GM23338 (cell line): ENCODE measurements at regions not wholly inside any gene's neighbourhood (a gene's known extent, or its start where the extent isn't known, plus 50 kb on each side); places are given as distances from the start of the nearest gene placed in this dataset.

Experiments used
- ATAC-seq: fragments of 200-7000 bp; cut with Tn5 transposase; 3 replicates; pipeline ENCODE4 v1.9.1; 2020
- DNase-seq: peaks from one replicate; pipeline ENCODE4 v3.0.0-alpha.2; 2015; ENCODE audit warnings: low spot score
- H2AFZ ChIP-seq: fragments of 200-600 bp; sonication (generic); 2 replicates; pipeline ENCODE4 v1.8.0; 2016; ENCODE audit warnings: antibody characterized with exemption, mild to moderate bottlenecking, moderate library complexity
- H3F3A ChIP-seq: fragments of 200-600 bp; sonication (generic); replicated peaks from 2 replicates; pipeline ENCODE4 v1.8.0; 2017; ENCODE audit warnings: antibody characterized with exemption, mixed run types, low read depth
- H3K27ac ChIP-seq: fragments of 200-600 bp; sonication (generic); 2 replicates; pipeline ENCODE4 v1.6.1; 2016; ENCODE audit warnings: low read depth
- H3K27me3 ChIP-seq: fragments of 200-600 bp; sonication (generic); 2 replicates; pipeline ENCODE4 v1.8.0; 2016; ENCODE audit warnings: mild to moderate bottlenecking, mixed run types, moderate library complexity; ENCODE audit not compliant: insufficient read depth
- H3K36me3 ChIP-seq: fragments of 200-600 bp; sonication (generic); 2 replicates; pipeline ENCODE4 v1.8.0; 2016; ENCODE audit warnings: mild to moderate bottlenecking; ENCODE audit not compliant: insufficient read depth
- H3K4me1 ChIP-seq: fragments of 200-600 bp; sonication (generic); 2 replicates; pipeline ENCODE4 v1.8.0; 2016; ENCODE audit warnings: mild to moderate bottlenecking, moderate library complexity; ENCODE audit not compliant: insufficient read depth
- H3K4me2 ChIP-seq: fragments of 200-600 bp; sonication (generic); 2 replicates; pipeline ENCODE4 v1.7.1; 2017; ENCODE audit warnings: mixed run types
- H3K4me3 ChIP-seq: fragments of 200-600 bp; sonication (generic); 2 replicates; pipeline ENCODE4 v1.6.1; 2016; ENCODE audit warnings: mixed run types
- H3K79me2 ChIP-seq: fragments of 200-600 bp; sonication (generic); replicated peaks from 2 replicates; pipeline ENCODE4 v1.8.0; 2017; ENCODE audit warnings: mild to moderate bottlenecking; ENCODE audit not compliant: insufficient read depth
- H3K9me2 ChIP-seq: fragments of 200-600 bp; sonication (generic); 2 replicates; pipeline ENCODE4 v1.8.0; 2017; ENCODE audit not compliant: insufficient read depth
- H4K20me1 ChIP-seq: fragments of 200-600 bp; sonication (generic); replicated peaks from 2 replicates; pipeline ENCODE4 v1.8.0; 2017; ENCODE audit warnings: mild to moderate bottlenecking; ENCODE audit not compliant: insufficient read depth
- H3K27ac Mint-ChIP-seq: 2 replicates; pipeline ENCODE4 v1.8.0; 2020; ENCODE audit warnings: inconsistent platforms, mild to moderate bottlenecking, moderate library complexity, mixed read lengths
- H3K27me3 Mint-ChIP-seq: 3 replicates; pipeline ENCODE4 v1.8.0; 2022; ENCODE audit warnings: low read depth, mild to moderate bottlenecking, moderate library complexity, mixed read lengths, inconsistent platforms; ENCODE audit not compliant: insufficient read depth, poor library complexity
- H3K36me3 Mint-ChIP-seq: 3 replicates; pipeline ENCODE4 v1.8.0; 2021; ENCODE audit warnings: low read depth, mild to moderate bottlenecking, inconsistent platforms, moderate library complexity, mixed read lengths
- H3K4me1 Mint-ChIP-seq: 3 replicates; pipeline ENCODE4 v1.8.0; 2020; ENCODE audit warnings: mild to moderate bottlenecking, inconsistent platforms, mixed read lengths
- H3K4me3 Mint-ChIP-seq: 3 replicates; pipeline ENCODE4 v1.8.0; 2021; ENCODE audit warnings: moderate library complexity, mild to moderate bottlenecking, inconsistent platforms, mixed read lengths
- H3K9me3 Mint-ChIP-seq: 3 replicates; pipeline ENCODE4 v1.8.0; 2020; ENCODE audit warnings: moderate library complexity, mild to moderate bottlenecking, inconsistent platforms, mixed read lengths
- CREB1 ChIP-seq: fragments of 250-450 bp; sonication (Bioruptor Pico); IDR thresholded peaks from 2 replicates; pipeline ENCODE4 v1.5.0; 2020; ENCODE audit warnings: low read depth, mild to moderate bottlenecking, moderate library complexity
- EZH2 ChIP-seq: fragments of 200-600 bp; sonication (generic); IDR thresholded peaks from one replicate; pipeline ENCODE4 v1.8.0; 2017; ENCODE audit warnings: antibody characterized with exemption, mild to moderate bottlenecking, low read depth; ENCODE audit not compliant: unreplicated experiment
- EZH2phosphoT487 ChIP-seq: fragments of 200-600 bp; sonication (generic); IDR thresholded peaks from one replicate; pipeline ENCODE4 v1.8.1; 2018; ENCODE audit warnings: antibody characterized with exemption; ENCODE audit not compliant: unreplicated experiment
- JUNB ChIP-seq: IDR thresholded peaks from one replicate; pipeline ENCODE4 v1.6.1; 2016; ENCODE audit warnings: antibody characterized with exemption; ENCODE audit not compliant: unreplicated experiment
- NANOG ChIP-seq: IDR thresholded peaks from 2 replicates; pipeline ENCODE4 v1.6.1; 2016; ENCODE audit warnings: antibody characterized with exemption, borderline replicate concordance
- POLR2AphosphoS5 ChIP-seq: IDR thresholded peaks from 2 replicates; pipeline ENCODE4 v1.6.1; 2016; ENCODE audit warnings: antibody characterized with exemption, low read depth
- STAT1 ChIP-seq: IDR thresholded peaks from one replicate; pipeline ENCODE4 v1.6.1; 2016; ENCODE audit warnings: antibody characterized with exemption; ENCODE audit not compliant: unreplicated experiment
- ZNF114 ChIP-seq: fragments of 250-450 bp; sonication (Bioruptor Pico); IDR thresholded peaks from 2 replicates; pipeline ENCODE4 v1.5.0; 2020; ENCODE audit warnings: mild to moderate bottlenecking, moderate library complexity
- ZNF331 ChIP-seq: fragments of 250-450 bp; sonication (Bioruptor Pico); IDR thresholded peaks from 2 replicates; pipeline ENCODE4 v1.5.0; 2020; ENCODE audit warnings: low read depth, mild to moderate bottlenecking, moderate library complexity
- TF ChIP-seq, protein P1 (sequence below), 2 experiments: fragments of 200-600 bp in 1 of 2; sonication (generic) in 1 of 2; conservative IDR thresholded peaks; 2 replicates each; pipeline versions ENCODE4 v1.5.1 to v1.6.1; 2016 to 2017; ENCODE audit warnings: antibody characterized with exemption in 2 of 2, low read depth in 2 of 2, mild to moderate bottlenecking in 2 of 2, moderate library complexity in 1 of 2
- TF ChIP-seq, protein P2 (sequence below): fragments of 250-450 bp; sonication (Bioruptor Pico); IDR thresholded peaks from 2 replicates; pipeline ENCODE4 v1.5.0; 2020; ENCODE audit warnings: mild to moderate bottlenecking, moderate library complexity
- TF ChIP-seq, protein P3 (sequence below): IDR thresholded peaks from 2 replicates; pipeline ENCODE4 v1.6.1; 2016; ENCODE audit warnings: antibody characterized with exemption
- TF ChIP-seq, protein P4 (sequence below): IDR thresholded peaks from one replicate; pipeline ENCODE4 v1.6.1; 2018; ENCODE audit warnings: antibody characterized with exemption; ENCODE audit not compliant: unreplicated experiment

DNA sequence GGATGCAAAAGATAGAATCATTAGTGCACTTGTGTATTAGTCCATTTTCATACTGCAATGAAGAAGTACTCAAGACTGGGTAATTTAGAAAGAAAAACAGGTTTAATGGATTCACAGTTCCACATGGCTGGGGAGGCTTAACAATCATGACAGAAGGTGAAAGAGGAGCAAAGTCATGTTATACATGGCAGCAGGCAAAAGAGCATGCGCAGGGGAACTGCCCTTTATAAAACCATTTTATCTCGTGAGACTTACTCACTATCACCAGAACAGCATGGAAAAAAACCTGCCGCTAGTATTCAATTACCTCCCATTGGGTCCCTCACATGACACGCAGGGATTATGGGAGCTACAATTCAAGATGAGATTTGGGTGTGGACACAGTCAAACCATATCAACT, 129.4 kb downstream of the SCG2 start:
- Histone ChIP-seq H3K27ac (no peak overlapping the region), H4K20me1 (no peaks in the 10 kb centered on the region), H3K4me1 (no peaks in the 10 kb centered on the region), H3K27me3 (no peaks in the 10 kb centered on the region), H3K79me2 (no peaks in the 10 kb centered on the region), H3F3A (no peaks in the 10 kb centered on the region), H3K9me2 (no peaks in the 10 kb centered on the region), H3K4me3 (no peak overlapping the region), H3K4me2 (no peak overlapping the region), H2AFZ (no peak overlapping the region), H3K36me3 (no peaks in the 10 kb centered on the region)
- Mint-ChIP-seq H3K4me1 (peaks cover 15% of the 10 kb centered on the region; the same call in 2 of the 3 replicates), H3K27me3 (peaks cover 5% of the 10 kb centered on the region), H3K4me3 (no peak overlapping the region), H3K9me3 (no peaks in the 10 kb centered on the region), H3K27ac (no peak overlapping the region), H3K36me3 (no peaks in the 10 kb centered on the region)
- DNase-seq (no peak), ATAC-seq (no peak)
- TF ChIP-seq EZH2phosphoT487 = no peak
- TF ChIP-seq POLR2AphosphoS5 = no peak
- TF ChIP-seq NANOG = no peak
- TF ChIP-seq, protein P1, sequence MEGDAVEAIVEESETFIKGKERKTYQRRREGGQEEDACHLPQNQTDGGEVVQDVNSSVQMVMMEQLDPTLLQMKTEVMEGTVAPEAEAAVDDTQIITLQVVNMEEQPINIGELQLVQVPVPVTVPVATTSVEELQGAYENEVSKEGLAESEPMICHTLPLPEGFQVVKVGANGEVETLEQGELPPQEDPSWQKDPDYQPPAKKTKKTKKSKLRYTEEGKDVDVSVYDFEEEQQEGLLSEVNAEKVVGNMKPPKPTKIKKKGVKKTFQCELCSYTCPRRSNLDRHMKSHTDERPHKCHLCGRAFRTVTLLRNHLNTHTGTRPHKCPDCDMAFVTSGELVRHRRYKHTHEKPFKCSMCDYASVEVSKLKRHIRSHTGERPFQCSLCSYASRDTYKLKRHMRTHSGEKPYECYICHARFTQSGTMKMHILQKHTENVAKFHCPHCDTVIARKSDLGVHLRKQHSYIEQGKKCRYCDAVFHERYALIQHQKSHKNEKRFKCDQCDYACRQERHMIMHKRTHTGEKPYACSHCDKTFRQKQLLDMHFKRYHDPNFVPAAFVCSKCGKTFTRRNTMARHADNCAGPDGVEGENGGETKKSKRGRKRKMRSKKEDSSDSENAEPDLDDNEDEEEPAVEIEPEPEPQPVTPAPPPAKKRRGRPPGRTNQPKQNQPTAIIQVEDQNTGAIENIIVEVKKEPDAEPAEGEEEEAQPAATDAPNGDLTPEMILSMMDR (conservative IDR thresholded peaks at IDR 0.05; ENCODE audit: low read depth in 2 of 2) = no peak
- no peak for TF ChIP-seq ZNF331 (CRISPR knock-in tag)
- TF ChIP-seq ZNF114 (CRISPR knock-in tag) = no peak
- no peak for TF ChIP-seq EZH2
- TF ChIP-seq CREB1 (CRISPR knock-in tag) = no peak
- TF ChIP-seq, protein P2, sequence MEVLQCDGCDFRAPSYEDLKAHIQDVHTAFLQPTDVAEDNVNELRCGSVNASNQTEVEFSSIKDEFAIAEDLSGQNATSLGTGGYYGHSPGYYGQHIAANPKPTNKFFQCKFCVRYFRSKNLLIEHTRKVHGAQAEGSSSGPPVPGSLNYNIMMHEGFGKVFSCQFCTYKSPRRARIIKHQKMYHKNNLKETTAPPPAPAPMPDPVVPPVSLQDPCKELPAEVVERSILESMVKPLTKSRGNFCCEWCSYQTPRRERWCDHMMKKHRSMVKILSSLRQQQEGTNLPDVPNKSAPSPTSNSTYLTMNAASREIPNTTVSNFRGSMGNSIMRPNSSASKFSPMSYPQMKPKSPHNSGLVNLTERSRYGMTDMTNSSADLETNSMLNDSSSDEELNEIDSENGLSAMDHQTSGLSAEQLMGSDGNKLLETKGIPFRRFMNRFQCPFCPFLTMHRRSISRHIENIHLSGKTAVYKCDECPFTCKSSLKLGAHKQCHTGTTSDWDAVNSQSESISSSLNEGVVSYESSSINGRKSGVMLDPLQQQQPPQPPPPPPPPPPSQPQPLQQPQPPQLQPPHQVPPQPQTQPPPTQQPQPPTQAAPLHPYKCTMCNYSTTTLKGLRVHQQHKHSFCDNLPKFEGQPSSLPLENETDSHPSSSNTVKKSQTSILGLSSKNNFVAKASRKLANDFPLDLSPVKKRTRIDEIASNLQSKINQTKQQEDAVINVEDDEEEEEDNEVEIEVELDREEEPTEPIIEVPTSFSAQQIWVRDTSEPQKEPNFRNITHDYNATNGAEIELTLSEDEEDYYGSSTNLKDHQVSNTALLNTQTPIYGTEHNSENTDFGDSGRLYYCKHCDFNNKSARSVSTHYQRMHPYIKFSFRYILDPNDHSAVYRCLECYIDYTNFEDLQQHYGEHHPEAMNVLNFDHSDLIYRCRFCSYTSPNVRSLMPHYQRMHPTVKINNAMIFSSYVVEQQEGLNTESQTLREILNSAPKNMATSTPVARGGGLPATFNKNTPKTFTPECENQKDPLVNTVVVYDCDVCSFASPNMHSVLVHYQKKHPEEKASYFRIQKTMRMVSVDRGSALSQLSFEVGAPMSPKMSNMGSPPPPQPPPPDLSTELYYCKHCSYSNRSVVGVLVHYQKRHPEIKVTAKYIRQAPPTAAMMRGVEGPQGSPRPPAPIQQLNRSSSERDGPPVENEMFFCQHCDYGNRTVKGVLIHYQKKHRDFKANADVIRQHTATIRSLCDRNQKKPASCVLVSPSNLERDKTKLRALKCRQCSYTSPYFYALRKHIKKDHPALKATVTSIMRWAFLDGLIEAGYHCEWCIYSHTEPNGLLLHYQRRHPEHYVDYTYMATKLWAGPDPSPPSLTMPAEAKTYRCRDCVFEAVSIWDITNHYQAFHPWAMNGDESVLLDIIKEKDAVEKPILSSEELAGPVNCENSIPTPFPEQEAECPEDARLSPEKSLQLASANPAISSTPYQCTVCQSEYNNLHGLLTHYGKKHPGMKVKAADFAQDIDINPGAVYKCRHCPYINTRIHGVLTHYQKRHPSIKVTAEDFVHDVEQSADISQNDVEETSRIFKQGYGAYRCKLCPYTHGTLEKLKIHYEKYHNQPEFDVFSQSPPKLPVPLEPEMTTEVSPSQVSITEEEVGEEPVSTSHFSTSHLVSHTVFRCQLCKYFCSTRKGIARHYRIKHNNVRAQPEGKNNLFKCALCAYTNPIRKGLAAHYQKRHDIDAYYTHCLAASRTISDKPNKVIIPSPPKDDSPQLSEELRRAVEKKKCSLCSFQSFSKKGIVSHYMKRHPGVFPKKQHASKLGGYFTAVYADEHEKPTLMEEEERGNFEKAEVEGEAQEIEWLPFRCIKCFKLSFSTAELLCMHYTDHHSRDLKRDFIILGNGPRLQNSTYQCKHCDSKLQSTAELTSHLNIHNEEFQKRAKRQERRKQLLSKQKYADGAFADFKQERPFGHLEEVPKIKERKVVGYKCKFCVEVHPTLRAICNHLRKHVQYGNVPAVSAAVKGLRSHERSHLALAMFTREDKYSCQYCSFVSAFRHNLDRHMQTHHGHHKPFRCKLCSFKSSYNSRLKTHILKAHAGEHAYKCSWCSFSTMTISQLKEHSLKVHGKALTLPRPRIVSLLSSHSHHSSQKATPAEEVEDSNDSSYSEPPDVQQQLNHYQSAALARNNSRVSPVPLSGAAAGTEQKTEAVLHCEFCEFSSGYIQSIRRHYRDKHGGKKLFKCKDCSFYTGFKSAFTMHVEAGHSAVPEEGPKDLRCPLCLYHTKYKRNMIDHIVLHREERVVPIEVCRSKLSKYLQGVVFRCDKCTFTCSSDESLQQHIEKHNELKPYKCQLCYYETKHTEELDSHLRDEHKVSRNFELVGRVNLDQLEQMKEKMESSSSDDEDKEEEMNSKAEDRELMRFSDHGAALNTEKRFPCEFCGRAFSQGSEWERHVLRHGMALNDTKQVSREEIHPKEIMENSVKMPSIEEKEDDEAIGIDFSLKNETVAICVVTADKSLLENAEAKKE (CRISPR knock-in tag) = no peak
- no peak for TF ChIP-seq JUNB
- TF ChIP-seq, protein P3, sequence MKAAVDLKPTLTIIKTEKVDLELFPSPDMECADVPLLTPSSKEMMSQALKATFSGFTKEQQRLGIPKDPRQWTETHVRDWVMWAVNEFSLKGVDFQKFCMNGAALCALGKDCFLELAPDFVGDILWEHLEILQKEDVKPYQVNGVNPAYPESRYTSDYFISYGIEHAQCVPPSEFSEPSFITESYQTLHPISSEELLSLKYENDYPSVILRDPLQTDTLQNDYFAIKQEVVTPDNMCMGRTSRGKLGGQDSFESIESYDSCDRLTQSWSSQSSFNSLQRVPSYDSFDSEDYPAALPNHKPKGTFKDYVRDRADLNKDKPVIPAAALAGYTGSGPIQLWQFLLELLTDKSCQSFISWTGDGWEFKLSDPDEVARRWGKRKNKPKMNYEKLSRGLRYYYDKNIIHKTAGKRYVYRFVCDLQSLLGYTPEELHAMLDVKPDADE = no peak
- TF ChIP-seq, protein P4, sequence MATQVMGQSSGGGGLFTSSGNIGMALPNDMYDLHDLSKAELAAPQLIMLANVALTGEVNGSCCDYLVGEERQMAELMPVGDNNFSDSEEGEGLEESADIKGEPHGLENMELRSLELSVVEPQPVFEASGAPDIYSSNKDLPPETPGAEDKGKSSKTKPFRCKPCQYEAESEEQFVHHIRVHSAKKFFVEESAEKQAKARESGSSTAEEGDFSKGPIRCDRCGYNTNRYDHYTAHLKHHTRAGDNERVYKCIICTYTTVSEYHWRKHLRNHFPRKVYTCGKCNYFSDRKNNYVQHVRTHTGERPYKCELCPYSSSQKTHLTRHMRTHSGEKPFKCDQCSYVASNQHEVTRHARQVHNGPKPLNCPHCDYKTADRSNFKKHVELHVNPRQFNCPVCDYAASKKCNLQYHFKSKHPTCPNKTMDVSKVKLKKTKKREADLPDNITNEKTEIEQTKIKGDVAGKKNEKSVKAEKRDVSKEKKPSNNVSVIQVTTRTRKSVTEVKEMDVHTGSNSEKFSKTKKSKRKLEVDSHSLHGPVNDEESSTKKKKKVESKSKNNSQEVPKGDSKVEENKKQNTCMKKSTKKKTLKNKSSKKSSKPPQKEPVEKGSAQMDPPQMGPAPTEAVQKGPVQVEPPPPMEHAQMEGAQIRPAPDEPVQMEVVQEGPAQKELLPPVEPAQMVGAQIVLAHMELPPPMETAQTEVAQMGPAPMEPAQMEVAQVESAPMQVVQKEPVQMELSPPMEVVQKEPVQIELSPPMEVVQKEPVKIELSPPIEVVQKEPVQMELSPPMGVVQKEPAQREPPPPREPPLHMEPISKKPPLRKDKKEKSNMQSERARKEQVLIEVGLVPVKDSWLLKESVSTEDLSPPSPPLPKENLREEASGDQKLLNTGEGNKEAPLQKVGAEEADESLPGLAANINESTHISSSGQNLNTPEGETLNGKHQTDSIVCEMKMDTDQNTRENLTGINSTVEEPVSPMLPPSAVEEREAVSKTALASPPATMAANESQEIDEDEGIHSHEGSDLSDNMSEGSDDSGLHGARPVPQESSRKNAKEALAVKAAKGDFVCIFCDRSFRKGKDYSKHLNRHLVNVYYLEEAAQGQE = no peak
- TF ChIP-seq STAT1 = no peak
